K562 (cell line): ENCODE measurements at regions not wholly inside any gene's neighbourhood (a gene's known extent, or its start where the extent isn't known, plus 50 kb on each side); places are given as distances from the start of the nearest gene placed in this dataset.

Experiments
- ATAC-seq: fragments of 200-7000 bp; cut with Tn5 transposase; 3 replicates; pipeline ENCODE4 v1.9.1; 2020; ENCODE audit warnings: moderate library complexity
- BruUV-seq: library from RNA; stranded (reverse); fragments of 400-500 nt; replicated peaks from 2 replicates; lab custom pipeline; 2021; lab: Mats Ljungman, UMichigan
- CTCF ChIA-PET: fragments of 300-600 bp; formaldehyde crosslinking; extraction: SDS; loops from one replicate; lab custom pipeline; 2021; ENCODE audit warnings: low intra/inter-chr PET ratio; lab: Yijun Ruan, JAX
- POLR2A ChIA-PET: fragments of 300-600, 350-650 bp; sonication (Branson Sonifier 250); formaldehyde crosslinking; extraction: SDS; loops from one replicate; lab custom pipeline; 2021; ENCODE audit warnings: antibody characterized with exemption, inconsistent platforms; lab: Yijun Ruan, JAX
- DNase-seq, 4 experiments: peaks; one replicate each; pipeline versions ENCODE4 v3.0.0 to v3.0.0-alpha.2; 2011 to 2018; ENCODE audit warnings: low spot score in 3 of 4, mixed read lengths in 3 of 4; ENCODE audit errors: extremely low read depth in 1 of 4
- FAIRE-seq: peaks from 2 replicates; lab custom pipeline; 2011; peaks lifted over from hg19 to GRCh38; lab: Jason Lieb, UNC
- H2AFZ ChIP-seq: 2 replicates; pipeline ENCODE4 v1.6.0; 2011; ENCODE audit warnings: low read depth, low read length, control low read depth, inconsistent platforms
- H3K27ac ChIP-seq: fragments of 200-600 bp; 3 replicates; pipeline ENCODE4 v1.8.0; 2011; ENCODE audit warnings: low read depth, mild to moderate bottlenecking, control low read depth, inconsistent platforms, low read length, moderate library complexity, mixed read lengths; ENCODE audit errors: extremely low read depth
- H3K27me3 ChIP-seq, 2 experiments: fragments of 300-600 bp in 1 of 2; 2 replicates in 1 of 2; 3 replicates in 1 of 2; pipeline versions ENCODE4 v1.6.0 to v1.8.0; 2011; ENCODE audit warnings: inconsistent platforms in 2 of 2, low read length in 2 of 2, mild to moderate bottlenecking in 1 of 2, mixed read lengths in 1 of 2, moderate library complexity in 1 of 2; ENCODE audit not compliant: control insufficient read depth in 2 of 2, insufficient read depth in 2 of 2
- H3K36me3 ChIP-seq: fragments of 300-600 bp; 3 replicates; pipeline ENCODE4 v1.8.0; 2011; ENCODE audit warnings: mild to moderate bottlenecking, low read length, inconsistent platforms; ENCODE audit not compliant: control insufficient read depth, insufficient read depth
- H3K4me1 ChIP-seq, 2 experiments: fragments of 200-600 bp in 1 of 2; replicated peaks in 1 of 2; 2 replicates in 1 of 2; 3 replicates in 1 of 2; pipeline versions ENCODE4 v1.5.1 to v1.8.0; 2011; ENCODE audit warnings: inconsistent platforms in 2 of 2, low read length in 2 of 2, mild to moderate bottlenecking in 1 of 2, mixed read lengths in 1 of 2, moderate library complexity in 1 of 2; ENCODE audit not compliant: control insufficient read depth in 2 of 2, insufficient read depth in 2 of 2
- H3K4me2 ChIP-seq: 2 replicates; pipeline ENCODE4 v1.6.1; 2011; ENCODE audit warnings: low read length, control low read depth, inconsistent platforms, mixed read lengths; ENCODE audit not compliant: insufficient read depth
- H3K4me3 ChIP-seq: fragments of 200-600 bp; sonication (generic), shearing (Covaris generic); 2 replicates; pipeline ENCODE4 v1.5.1; 2016; ENCODE audit warnings: control low read depth, inconsistent platforms
- H3K79me2 ChIP-seq: fragments of 200-600 bp; 3 replicates; pipeline ENCODE4 v1.8.0; 2011; ENCODE audit warnings: low read length, inconsistent platforms; ENCODE audit not compliant: control insufficient read depth, insufficient read depth
- H3K9ac ChIP-seq, 2 experiments: 2 replicates each; pipeline versions ENCODE4 v1.6.0 to v1.6.1; 2011; ENCODE audit warnings: low read depth in 2 of 2, low read length in 2 of 2, control low read depth in 1 of 2, inconsistent platforms in 1 of 2, mild to moderate bottlenecking in 1 of 2, mixed read lengths in 1 of 2; ENCODE audit not compliant: insufficient read depth in 1 of 2
- H3K9me1 ChIP-seq: one replicate; pipeline ENCODE4 v1.6.0; 2011; ENCODE audit warnings: inconsistent platforms, mild to moderate bottlenecking, low read length, moderate library complexity; ENCODE audit not compliant: control insufficient read depth, insufficient read depth
- H3K9me3 ChIP-seq: replicated peaks from 2 replicates; pipeline ENCODE4 v1.5.1; 2011; ENCODE audit warnings: low read depth, low read length, inconsistent platforms; ENCODE audit not compliant: control insufficient read depth, insufficient read depth
- H4K20me1 ChIP-seq: replicated peaks from 2 replicates; pipeline ENCODE4 v1.6.1; 2011; ENCODE audit warnings: low read length, inconsistent platforms, mixed read lengths; ENCODE audit not compliant: control insufficient read depth, insufficient read depth
- AFF4 ChIP-seq: sonication (generic); formaldehyde crosslinking; IDR thresholded peaks from 2 replicates; pipeline ENCODE4 v1.8.0; 2023; ENCODE audit warnings: mild to moderate bottlenecking, missing genetic modification reagents
- ASH1L ChIP-seq: fragments of 450-650 bp; IDR thresholded peaks from 2 replicates; pipeline ENCODE4 v1.6.1; 2018; ENCODE audit warnings: borderline replicate concordance, mild to moderate bottlenecking, low read depth; ENCODE audit not compliant: partially characterized antibody
- CREM ChIP-seq: IDR thresholded peaks from 2 replicates; pipeline ENCODE4 v1.6.1; 2014; ENCODE audit warnings: antibody characterized with exemption, low read depth
- CTBP1 ChIP-seq: fragments of 450-650 bp; IDR thresholded peaks from 2 replicates; pipeline ENCODE4 v1.6.1; 2016; ENCODE audit warnings: borderline replicate concordance
- HCFC1 ChIP-seq: IDR thresholded peaks from 2 replicates; pipeline ENCODE4 v1.6.1; 2012; ENCODE audit warnings: low read depth, low read length, improper control_type of control experiment
- HNRNPL ChIP-seq: fragments of 200-400 bp; formaldehyde crosslinking; IDR thresholded peaks from 2 replicates; pipeline ENCODE4 v1.6.1; 2017; ENCODE audit warnings: low read depth, mild to moderate bottlenecking, low read length
- HNRNPLL ChIP-seq: fragments of 200-400 bp; formaldehyde crosslinking; IDR thresholded peaks from 2 replicates; pipeline ENCODE4 v1.6.1; 2017; ENCODE audit warnings: low read length, low read depth, mild to moderate bottlenecking; ENCODE audit not compliant: poor library complexity, severe bottlenecking
- IRF2 ChIP-seq: sonication (generic); formaldehyde crosslinking; IDR thresholded peaks from 2 replicates; pipeline ENCODE4 v1.8.1; 2022; ENCODE audit warnings: mild to moderate bottlenecking, missing genetic modification reagents
- MAFF ChIP-seq: IDR thresholded peaks from 2 replicates; pipeline ENCODE4 v1.6.1; 2012; ENCODE audit warnings: low read length, improper control_type of control experiment
- PML ChIP-seq: IDR thresholded peaks from 2 replicates; pipeline ENCODE4 v1.6.1; 2012; ENCODE audit warnings: low read length, inconsistent platforms
- SAFB2 ChIP-seq: fragments of 200-400 bp; formaldehyde crosslinking; IDR thresholded peaks from 2 replicates; pipeline ENCODE4 v1.6.1; 2018; ENCODE audit warnings: borderline replicate concordance, low read length, low read depth, moderate library complexity; ENCODE audit not compliant: severe bottlenecking
- SNAPC5 ChIP-seq: fragments of 250-450 bp; sonication (Bioruptor Pico); IDR thresholded peaks from 2 replicates; pipeline ENCODE4 v1.8.0; 2021; ENCODE audit warnings: moderate library complexity, mild to moderate bottlenecking, inconsistent platforms
- SP1 ChIP-seq: sonication (generic); formaldehyde crosslinking; IDR thresholded peaks from 2 replicates; pipeline ENCODE4 v1.8.1; 2022; ENCODE audit warnings: mild to moderate bottlenecking, missing genetic modification reagents
- ZHX1 ChIP-seq: fragments of 150-350 bp; conservative IDR thresholded peaks from 2 replicates; pipeline ENCODE4 v1.6.1; 2014; ENCODE audit warnings: low read length
- ZNF76 ChIP-seq: fragments of 250-450 bp; sonication (Bioruptor Pico); IDR thresholded peaks from 2 replicates; pipeline ENCODE4 v1.4.0; 2020; ENCODE audit warnings: mild to moderate bottlenecking, moderate library complexity, borderline replicate concordance
- WGBS: fragments of 100-300 bp; shearing (Covaris generic); methylation state at CpG from one replicate; pipeline ENCODE4 v1.1.6; 2016; ENCODE audit warnings: low coverage, mixed read lengths; ENCODE audit not compliant: insufficient coverage; ENCODE audit errors: missing lambda C conversion rate; 5-methylcytosine and 5-hydroxymethylcytosine counted together
- in situ Hi-C: fragments of 300-500 bp; cut with MboI; formaldehyde crosslinking; loops from 4 replicates; pipeline ENCODE4 v1.15.0; 2018; ENCODE audit warnings: inconsistent platforms, mixed read lengths
- intact Hi-C: fragments of 100-400 bp; cut with micrococcal nuclease; formaldehyde crosslinking; loops from 2 replicates; pipeline ENCODE4 v1.14.2; 2022

- TF ChIP-seq SAFB2, result no peak
- no peak for TF ChIP-seq CTBP1
- no peak for TF ChIP-seq ZNF76 (CRISPR knock-in tag)
- TF ChIP-seq AFF4 (CRISPR knock-in tag), result no peak
- no peak for TF ChIP-seq PML
- no peak for TF ChIP-seq HNRNPL
Measured at GRCh38 chr16:5647051-5647450, 549.5 kb upstream of the EEF2KMT start (continued).

GRCh38 chr16:5643855-5644531 lies 546.4 kb upstream of the EEF2KMT start:
- H3K36me3 ChIP-seq, result no peaks in the 10 kb centered on the region
- TF ChIP-seq ZHX1 (no peak), IRF2 (CRISPR knock-in tag) (no peak), SP1 (no peak), MAFF (no peak), HCFC1 (no peak), SNAPC5 (no peak), ASH1L (no peak), HNRNPLL (no peak), CREM (no peak)
- TF ChIP-seq, all 486 proteins: peak for 0
- Histone ChIP-seq H3K79me2 (no peaks in the 10 kb centered on the region), H3K9me3 (no peaks in the 10 kb centered on the region; the same call in 1 of the 2 replicates), H3K4me3 (no peak overlapping the region), H3K9ac (no peak overlapping the region), H3K9me1 (no peaks in the 10 kb centered on the region), H3K4me2 (no peak overlapping the region), H3K27me3 (peaks cover 0 to 5% of the 10 kb centered on the region in 2 experiments; a peak in 1 of 5 replicates), H3K4me1 (no peaks in the 10 kb centered on the region), H2AFZ (no peak overlapping the region), H3K27ac (no peak overlapping the region), H4K20me1 (no peaks in the 10 kb centered on the region)
- ChIA-PET CTCF (no interaction called here), POLR2A (no interaction called here)
- in situ Hi-C loops (no loop called here), intact Hi-C loops (no loop called here)
- under 1% methylated on average over 10 of the region's 10 CpGs for WGBS
- FAIRE-seq (no peak), ATAC-seq (no peak), DNase-seq (no peak)
- no TSS peak for BruUV-seq
